ENCODE measurements at regions not wholly inside any gene's neighbourhood (a gene's known extent, or its start where the extent isn't known, plus 50 kb on each side); places are given as distances from the start of the nearest gene placed in this dataset.

DNA sequence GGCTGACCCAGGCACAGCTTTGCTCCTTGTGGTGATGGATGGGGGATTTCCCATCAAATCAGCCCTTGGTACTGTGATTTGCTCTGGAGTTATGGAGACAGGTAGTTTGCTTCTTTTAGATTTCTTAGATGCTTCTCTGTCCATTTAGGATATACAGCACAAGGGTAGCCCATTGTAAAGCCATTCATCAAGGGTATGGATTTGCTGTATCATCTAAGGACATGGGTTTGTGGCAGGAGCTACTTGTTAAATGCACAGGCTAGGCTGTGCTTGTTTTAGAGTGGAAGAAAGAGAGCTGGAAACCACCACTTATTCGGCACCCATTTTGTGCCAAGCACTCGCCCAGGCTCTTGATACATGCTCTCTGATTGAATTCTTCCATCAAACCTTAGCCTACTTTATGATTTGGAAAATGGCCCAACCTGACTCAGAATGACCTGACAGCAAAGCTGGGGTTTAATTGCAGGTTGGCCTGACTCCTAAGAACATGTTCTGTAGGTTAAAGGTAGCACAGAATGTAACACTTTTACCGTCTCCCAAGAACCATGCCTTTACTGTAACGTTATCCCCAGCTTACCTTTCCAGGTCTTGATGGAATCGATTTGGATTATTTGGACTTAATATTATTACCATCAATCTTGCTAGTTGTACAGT, 168.0 kb downstream of the SNX10 start:
- no peak for DNase-seq

DNA sequence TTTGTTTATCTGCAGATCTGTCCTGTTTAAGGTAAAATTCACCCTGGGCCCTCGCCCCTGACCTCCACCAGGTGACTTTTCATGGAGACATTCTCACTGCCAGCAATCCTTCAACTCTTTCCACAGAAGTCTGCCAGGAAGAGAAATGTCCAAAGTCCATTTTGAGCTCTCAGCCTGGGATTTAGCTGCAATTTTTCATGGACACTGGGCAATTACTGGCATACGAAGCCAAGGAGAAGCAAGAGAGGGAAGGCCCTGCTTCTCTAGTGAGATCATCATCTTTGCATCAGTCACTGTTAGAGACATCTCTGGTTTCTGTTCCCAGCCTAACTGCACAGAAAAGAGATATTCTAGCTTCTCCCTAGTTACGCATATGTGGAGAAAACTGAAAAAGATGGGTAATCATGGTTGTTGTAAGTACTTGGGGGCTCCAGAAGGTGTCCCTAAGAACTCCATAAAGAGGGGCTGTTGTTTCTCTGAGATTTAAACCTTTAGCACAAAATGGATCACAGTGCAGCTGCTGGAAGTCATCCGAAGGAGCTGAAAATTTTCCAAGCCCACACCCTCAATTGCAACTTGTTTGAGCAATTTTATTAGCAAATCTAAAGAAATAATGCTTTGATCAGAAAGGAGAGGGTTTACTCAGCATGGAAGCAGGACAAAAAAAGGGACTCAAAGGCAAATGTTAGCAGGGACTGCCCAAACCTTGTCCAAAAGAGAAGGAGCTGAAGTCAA, 168.9 kb downstream of the SNX10 start:
- DNase-seq: no peak

- no peak for DNase-seq
These were observed 169.9 kb downstream of the SNX10 start for GRCh38 chr7:26461518-26461917.

GRCh38 chr7:26466007-26466406, 174.3 kb downstream of the SNX10 start:
- DNase-seq: no peak

DNA sequence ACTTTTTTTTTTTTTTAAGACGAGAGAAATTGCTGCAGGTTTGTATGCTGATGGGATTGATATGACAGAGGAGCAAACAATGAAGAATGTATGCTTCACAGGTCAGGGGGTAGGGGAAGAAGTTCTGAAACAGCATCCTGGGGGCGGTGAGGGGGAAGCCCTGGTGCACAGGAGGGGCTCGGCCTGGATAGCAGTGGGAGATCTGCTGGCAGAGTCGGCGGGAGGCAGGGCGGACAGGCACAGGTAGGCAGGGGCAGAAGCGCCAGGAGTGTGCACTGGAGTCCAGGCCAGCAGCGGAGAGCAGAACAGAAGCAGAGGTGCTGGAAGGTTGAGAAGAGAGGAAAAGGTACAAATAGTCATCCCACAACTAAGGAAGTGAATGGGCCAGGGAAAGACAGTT, 175.4 kb downstream of the SNX10 start:
- no peak for DNase-seq

DNA sequence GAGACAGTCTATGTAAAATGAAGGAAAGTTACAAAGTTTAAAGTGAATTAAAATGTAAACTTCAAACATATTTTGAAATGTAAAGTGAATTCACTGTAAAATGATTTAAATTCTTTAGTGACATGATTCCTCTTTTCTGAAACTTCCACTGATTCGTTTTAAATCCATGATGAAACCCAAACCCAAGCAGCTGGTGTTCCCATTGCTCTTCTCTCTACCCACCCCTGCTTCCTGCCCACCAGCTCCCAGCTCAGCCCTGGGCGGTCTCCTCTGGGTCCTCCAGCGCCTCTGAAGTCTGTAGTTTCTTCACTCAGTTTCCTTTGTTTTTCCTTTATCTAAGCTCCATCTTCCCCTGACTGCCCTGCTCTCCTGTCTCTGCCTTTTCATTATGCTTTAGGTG, 175.9 kb downstream of the SNX10 start:
- DNase-seq: no peak

DNA sequence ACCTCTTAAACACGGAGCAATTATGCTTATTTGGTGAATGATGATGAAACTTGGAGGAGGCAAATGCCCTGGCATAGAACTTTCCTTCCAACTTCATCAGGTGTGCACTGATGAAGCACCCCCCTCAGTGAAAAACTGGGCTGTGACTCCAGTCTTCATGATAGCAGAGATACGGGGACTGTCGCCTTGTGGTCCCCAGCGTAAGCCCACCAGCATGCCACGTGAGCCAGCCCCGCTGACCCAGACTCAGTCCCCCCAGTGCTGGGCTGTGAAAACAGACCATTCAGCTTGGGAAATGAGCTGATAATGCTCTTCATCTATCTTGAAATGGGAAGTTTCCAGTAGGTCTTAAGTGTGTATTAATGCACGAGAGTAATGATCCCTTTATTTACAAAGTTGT, 177.0 kb downstream of the SNX10 start:
- no peak for DNase-seq

- no peak for DNase-seq
These were observed 177.5 kb downstream of the SNX10 start for GRCh38 chr7:26469188-26469587.

GRCh38 chr7:26470691-26471090, 179.0 kb downstream of the SNX10 start:
- DNase-seq: no peak

- no peak for DNase-seq
These were observed 179.8 kb downstream of the SNX10 start for GRCh38 chr7:26471306-26472075.

- no peak for DNase-seq
These were observed 181.3 kb downstream of the SNX10 start for GRCh38 chr7:26472971-26473370.

- DNase-seq: no peak
These were observed 184.6 kb downstream of the SNX10 start for GRCh38 chr7:26476271-26476670.

DNA sequence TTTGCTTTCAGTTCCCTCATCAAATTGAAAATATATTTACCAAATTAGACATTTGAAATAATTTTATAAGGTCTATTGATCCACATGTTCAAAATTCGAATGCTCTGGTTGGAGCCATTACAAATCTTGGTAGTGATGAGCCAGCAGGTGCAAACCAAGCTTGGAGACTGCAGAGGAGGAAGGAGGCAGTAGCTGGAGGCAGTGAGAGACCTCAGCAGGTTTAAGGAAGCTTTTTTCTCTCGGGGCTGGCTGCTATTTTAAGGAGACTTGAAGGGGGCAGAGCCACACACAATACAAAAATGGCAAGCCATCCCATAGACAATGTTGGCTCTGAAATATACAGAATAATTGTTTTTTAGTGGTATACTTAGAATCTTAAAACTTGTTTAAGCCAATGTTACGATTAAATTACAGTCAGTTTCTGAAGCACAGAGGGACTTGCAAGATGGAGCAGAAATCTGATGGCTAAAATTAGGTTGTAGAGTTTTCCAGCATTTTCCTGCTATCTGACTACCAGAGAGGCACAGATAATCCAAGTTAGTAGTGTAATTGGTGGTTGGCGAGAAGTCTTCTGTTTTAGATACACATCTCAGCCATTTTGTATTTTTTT, 185.8 kb downstream of the SNX10 start:
- no peak for DNase-seq

DNA sequence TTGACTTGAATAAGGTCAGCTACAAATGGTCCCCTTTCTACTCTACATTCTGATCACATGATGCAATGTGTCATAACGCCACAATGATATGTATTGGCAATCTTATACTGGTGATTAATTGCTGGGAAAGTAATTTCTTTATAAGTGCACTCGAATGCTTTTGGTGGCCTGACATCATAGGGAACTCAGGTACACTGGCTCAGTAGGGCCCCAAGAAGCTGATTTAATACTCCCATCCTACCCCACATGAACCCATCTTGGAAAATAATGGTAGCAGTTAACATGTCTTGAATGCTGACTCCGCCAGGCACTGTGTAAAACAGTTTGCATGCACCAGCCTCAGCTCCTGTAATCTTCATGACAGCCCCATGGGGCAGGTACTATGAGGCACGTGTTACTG, 186.9 kb downstream of the SNX10 start:
- DNase-seq: no peak

DNA sequence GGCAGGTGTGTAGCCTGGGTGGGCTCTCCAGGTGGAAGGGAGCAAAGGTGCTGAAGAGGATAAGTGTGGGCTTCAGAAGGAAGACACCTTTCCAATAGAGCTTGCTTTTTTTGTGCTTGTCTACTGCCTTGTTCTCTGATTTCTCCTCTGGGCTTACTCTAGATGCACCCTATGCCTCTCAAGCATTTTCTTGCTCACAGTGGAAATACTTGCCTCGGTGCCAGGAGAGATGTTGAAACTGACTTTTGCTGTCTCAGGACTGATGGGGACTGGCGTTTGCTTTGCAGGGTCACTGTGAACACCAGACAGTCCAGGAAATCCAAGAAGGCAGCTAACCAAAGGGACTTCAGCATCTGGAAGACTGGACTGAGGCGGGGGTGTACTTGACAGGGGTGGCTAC, 187.9 kb downstream of the SNX10 start:
- no peak for DNase-seq

DNA sequence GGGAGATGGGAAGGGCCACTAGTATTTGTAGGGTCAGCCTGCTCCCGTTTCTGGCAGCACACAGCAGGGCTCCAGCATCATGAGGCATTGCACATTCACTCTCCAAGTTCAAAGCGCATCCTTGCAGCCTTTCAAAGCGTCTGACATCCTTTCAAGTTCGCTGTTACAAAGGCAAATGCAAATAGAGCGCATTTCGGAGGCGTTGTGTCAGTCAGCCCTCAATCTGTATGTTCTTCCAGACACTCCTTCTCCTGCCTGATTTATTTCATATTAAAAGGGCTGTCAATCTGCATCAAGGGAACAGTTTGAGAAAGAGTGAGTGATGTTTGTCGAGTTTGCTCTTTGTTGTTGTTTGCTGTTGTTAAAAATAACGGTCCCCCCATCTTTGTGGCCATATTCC, 188.5 kb downstream of the SNX10 start:
- no peak for DNase-seq

GRCh38 chr7:26482927-26483326, 191.3 kb downstream of the SNX10 start:
- DNase-seq: no peak

- no peak for DNase-seq
These were observed 192.2 kb downstream of the SNX10 start for GRCh38 chr7:26483843-26484242.

DNA sequence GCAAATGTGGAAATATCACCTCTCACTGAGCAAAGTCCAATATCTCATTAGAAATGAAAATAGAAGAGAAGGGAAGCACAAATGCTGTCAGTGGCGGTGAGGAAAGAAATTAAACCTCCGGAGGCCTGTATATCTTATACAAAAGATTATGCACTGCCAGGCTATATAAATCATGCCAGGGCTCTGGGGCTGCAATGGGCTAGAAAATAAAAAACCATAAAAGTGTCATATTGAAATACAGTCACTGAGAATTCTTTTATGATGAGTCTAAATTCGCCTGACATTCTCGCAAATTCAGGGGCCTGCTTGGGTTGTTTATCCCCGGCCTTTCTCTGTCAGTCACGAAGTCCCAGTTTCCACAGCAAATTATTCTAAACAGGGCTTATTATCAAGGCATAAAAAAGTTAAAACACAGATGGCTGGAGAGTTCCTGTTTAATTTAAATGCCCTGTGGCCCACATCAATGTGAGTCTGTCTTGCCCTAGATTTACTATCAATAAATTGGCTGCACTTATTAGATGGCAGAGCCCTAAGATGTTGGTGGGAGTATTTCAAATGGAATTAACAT, 193.8 kb downstream of the SNX10 start:
- no peak for DNase-seq

GRCh38 chr7:26486153-26486552, 194.5 kb downstream of the SNX10 start:
- no peak for DNase-seq

GRCh38 chr7:26487780-26488515, 196.3 kb downstream of the SNX10 start:
- DNase-seq: no peak

DNA sequence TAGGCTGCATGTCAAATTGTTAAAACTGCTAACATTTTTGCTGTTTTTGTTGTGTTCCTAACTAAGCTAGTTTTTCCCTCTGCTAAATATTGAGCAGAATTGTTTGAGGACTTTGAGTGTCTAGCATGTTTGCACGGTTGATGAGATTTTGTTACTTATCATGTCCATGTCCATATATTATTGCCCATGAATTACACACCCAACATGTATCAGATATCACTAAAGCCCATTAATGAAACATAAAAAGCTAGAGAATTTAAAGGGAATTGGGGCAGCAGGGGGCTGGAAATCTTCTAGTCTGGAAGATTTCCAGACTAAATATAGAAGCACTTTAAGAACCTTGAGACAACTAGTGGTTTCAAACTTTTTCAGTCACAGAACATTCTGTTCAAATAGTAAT, 197.7 kb downstream of the SNX10 start:
- DNase-seq: no peak
